Uterus (tissue), 3 donors: ENCODE measurements at regions not wholly inside any gene's neighbourhood (a gene's known extent, or its start where the extent isn't known, plus 50 kb on each side); places are given as distances from the start of the nearest gene placed in this dataset.

Experiments
- DNase-seq, 2 donors: peaks; one replicate each; pipeline ENCODE4 v3.0.0-alpha.2; 2019 to 2020
- H3K27ac ChIP-seq, 2 donors: fragments of 200-600 bp; sonication (generic); 1 replicate in 1 of 2; 2 replicates in 1 of 2; pipeline ENCODE4 v1.5.1; 2016 to 2018
- H3K27me3 ChIP-seq, 2 donors: fragments of 200-600 bp; sonication (generic); one replicate each; pipeline ENCODE4 v1.5.1; 2018 to 2019; ENCODE audit warnings: control low read depth in 1 of 2
- H3K36me3 ChIP-seq, 2 donors: fragments of 200-600 bp; sonication (generic); one replicate each; pipeline ENCODE4 v1.5.1; 2019; ENCODE audit warnings: control low read depth in 1 of 2
- H3K4me1 ChIP-seq, 2 donors: fragments of 200-600 bp; sonication (generic); one replicate each; pipeline ENCODE4 v1.5.1; 2018 to 2019; ENCODE audit warnings: control low read depth in 1 of 2
- H3K4me3 ChIP-seq, 2 donors: fragments of 200-600 bp; sonication (generic); 1 replicate in 1 of 2; 2 replicates in 1 of 2; pipeline ENCODE4 v1.5.1; 2018 to 2019; ENCODE audit warnings: mild to moderate bottlenecking in 1 of 2
- H3K9me3 ChIP-seq, 2 donors: fragments of 200-600 bp; sonication (generic); one replicate each; pipeline ENCODE4 v1.5.1; 2019; ENCODE audit warnings: control low read depth in 1 of 2
- POLR2A ChIP-seq, 2 donors: fragments of 450-650 bp; IDR thresholded peaks; one replicate each; pipeline ENCODE4 v1.6.1; 2016; ENCODE audit warnings: antibody characterized with exemption in 2 of 2, mild to moderate bottlenecking in 1 of 2, moderate library complexity in 1 of 2
- intact Hi-C: fragments of 100-400 bp; cut with DNase I; formaldehyde crosslinking; loops from one replicate; pipeline ENCODE4 v1.15.1; 2023; ENCODE audit warnings: low total_unique reads
- TF ChIP-seq, protein P1 (sequence below), 4 experiments: fragments of 200-600 bp in 2 of 4; fragments of 450-650 bp in 2 of 4; sonication (generic) in 2 of 4; IDR thresholded peaks; one replicate each; pipeline ENCODE4 v1.5.1; 2016 to 2019; ENCODE audit warnings: antibody characterized with exemption in 4 of 4, mild to moderate bottlenecking in 2 of 4, moderate library complexity in 1 of 4
- donor health status: DM: yes; HTN: yes; CAD: no.

DNA sequence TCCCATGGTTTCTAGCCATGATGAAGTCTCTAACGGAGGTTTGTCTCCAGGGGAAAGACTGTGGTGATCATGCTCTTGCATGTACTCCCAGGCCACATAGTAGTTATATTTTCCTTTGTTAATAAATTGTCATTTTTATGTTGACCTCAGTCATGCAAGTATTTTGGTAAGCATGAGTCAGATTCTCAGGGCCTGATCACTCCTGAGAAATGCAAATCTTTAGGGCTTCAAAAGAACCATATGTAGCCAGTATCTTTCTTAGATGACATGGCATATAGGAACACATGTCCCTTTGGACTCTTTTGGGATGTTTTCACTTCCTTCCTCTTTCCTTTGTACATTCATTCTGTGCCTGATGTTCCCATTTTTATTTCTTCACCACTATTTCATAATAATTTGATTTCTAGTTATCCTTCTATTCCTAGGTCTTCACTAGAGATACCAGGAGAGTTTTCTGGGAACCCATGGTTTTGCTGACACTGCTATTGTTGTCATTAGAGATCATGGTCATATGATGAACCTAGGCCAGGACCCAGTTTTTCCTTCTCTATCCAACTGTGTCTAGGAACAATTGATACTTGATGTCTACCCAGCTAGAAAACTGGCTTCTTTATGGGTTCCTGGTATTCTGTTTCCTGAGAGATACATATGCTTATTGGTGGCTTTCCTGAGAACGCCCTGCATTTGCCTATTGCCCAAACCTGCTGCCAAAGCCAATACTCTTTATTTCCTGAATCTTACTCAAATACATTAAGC lies 248.1 kb upstream of the NREP start:
- intact Hi-C loops = no loop called here
- H3K4me3 ChIP-seq = no peak overlapping the region
- no peak overlapping the region for H3K27ac ChIP-seq
- H3K36me3 ChIP-seq = no peaks in the 10 kb centered on the region
- no peaks in the 10 kb centered on the region for H3K9me3 ChIP-seq
- H3K4me1 ChIP-seq = no peaks in the 10 kb centered on the region
- no peak for TF ChIP-seq POLR2A (IDR thresholded peaks at IDR 0.05)
- TF ChIP-seq, protein P1, sequence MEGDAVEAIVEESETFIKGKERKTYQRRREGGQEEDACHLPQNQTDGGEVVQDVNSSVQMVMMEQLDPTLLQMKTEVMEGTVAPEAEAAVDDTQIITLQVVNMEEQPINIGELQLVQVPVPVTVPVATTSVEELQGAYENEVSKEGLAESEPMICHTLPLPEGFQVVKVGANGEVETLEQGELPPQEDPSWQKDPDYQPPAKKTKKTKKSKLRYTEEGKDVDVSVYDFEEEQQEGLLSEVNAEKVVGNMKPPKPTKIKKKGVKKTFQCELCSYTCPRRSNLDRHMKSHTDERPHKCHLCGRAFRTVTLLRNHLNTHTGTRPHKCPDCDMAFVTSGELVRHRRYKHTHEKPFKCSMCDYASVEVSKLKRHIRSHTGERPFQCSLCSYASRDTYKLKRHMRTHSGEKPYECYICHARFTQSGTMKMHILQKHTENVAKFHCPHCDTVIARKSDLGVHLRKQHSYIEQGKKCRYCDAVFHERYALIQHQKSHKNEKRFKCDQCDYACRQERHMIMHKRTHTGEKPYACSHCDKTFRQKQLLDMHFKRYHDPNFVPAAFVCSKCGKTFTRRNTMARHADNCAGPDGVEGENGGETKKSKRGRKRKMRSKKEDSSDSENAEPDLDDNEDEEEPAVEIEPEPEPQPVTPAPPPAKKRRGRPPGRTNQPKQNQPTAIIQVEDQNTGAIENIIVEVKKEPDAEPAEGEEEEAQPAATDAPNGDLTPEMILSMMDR (IDR thresholded peaks at IDR 0.05) = no peak
- no peak for DNase-seq
- no peaks in the 10 kb centered on the region for H3K27me3 ChIP-seq

DNA sequence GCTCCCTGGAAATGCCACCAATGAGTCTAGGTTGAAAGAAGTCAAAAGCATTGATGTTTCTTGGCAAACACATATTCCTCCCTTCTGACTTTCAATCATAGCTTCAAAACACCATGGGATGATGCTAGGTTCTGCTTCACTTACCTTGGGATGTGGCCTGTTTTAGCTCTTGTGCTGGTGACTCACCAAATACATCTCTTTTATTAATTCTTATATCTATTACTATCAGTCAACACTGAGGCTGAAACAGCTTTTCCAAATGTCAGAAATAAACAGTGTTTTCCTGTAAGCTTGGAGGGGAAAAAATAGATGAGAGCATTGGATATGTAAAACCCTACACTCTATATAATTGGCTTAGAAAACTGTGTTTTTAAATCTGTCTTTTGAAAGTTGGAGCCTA lies 245.4 kb upstream of the NREP start:
- intact Hi-C loops = no loop called here
- TF ChIP-seq, protein P1 (IDR thresholded peaks at IDR 0.05) = no peak
- no peak for TF ChIP-seq POLR2A (IDR thresholded peaks at IDR 0.05)
- DNase-seq = no peak
- no peak overlapping the region for H3K4me3 ChIP-seq
- no peak overlapping the region for H3K27ac ChIP-seq
- H3K27me3 ChIP-seq = no peaks in the 10 kb centered on the region
- no peaks in the 10 kb centered on the region for H3K9me3 ChIP-seq
- H3K36me3 ChIP-seq = no peaks in the 10 kb centered on the region
- H3K4me1 ChIP-seq = no peaks in the 10 kb centered on the region

DNA sequence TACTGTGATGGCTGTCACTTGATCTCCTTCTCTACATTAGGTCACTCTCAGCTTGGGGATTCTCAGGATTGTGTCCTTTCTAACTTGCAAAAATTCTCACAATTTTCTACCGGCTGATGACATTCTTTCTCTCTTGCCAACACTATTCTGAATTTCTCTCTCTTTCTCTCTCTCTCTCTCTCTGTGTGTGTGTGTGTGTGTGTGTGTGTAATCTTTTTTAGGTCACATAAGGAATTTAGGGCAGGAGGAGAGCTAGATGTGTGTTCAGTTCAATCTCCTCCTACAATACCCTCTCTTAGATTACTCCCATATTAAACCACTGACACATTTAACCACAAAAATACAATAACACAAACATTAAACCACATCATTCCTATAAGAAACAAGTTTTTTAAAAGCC lies 242.3 kb upstream of the NREP start:
- TF ChIP-seq, protein P1 (IDR thresholded peaks at IDR 0.05) = no peak
- no peak for TF ChIP-seq POLR2A (IDR thresholded peaks at IDR 0.05)
- no peak overlapping the region for H3K4me3 ChIP-seq
- intact Hi-C loops = no loop called here

DNA sequence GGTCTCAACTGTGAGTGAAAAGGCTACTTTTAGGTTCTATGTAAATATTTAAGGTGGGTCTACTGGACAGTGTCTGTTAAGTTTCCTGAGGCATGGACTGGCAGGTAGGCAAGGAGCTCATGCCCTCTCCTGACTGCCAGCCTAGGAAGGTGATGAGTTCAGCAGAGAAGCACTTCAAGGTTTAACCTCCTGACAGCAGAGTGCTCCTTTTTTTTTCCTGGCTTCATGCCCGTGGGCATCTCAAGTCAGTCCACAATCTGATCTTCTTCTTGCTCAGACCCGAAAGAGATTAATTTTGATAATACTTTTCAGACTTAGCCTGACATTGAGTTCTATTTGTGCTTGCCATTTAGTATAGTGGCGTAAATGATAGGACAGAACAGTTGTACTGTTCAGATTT lies 241.9 kb upstream of the NREP start:
- TF ChIP-seq, protein P1 (IDR thresholded peaks at IDR 0.05) = no peak
- no peak for TF ChIP-seq POLR2A (IDR thresholded peaks at IDR 0.05)

More for the DNA sequence above, 242.3 kb upstream of the NREP start:
- H3K27me3 ChIP-seq = no peaks in the 10 kb centered on the region
- no peak overlapping the region for H3K27ac ChIP-seq
- H3K4me1 ChIP-seq = no peaks in the 10 kb centered on the region
- H3K9me3 ChIP-seq = no peaks in the 10 kb centered on the region
- no peaks in the 10 kb centered on the region for H3K36me3 ChIP-seq
- DNase-seq = no peak

DNA sequence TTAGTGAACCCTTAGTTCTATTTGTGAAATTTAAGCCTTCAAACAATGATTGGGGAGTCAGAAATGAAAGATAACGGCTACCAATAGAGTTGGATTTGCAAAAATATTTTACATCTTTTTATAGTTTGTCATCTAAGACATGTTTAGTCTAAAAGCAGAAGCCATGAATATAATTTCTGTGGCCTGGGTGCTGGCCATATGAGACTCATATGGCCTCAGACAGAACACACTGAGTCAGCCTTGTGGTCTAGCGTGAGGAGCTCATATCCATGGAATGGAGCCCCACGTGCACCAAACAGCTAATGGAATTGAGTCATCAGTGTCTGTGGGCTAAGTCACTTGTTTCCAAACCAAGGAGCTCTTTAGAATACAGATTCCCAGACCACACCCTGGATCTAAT lies 240.7 kb upstream of the NREP start:
- peak in 1 of 2 donors; percentile 16 for DNase-seq
- intact Hi-C loops = no loop called here

More for the DNA sequence above, 241.9 kb upstream of the NREP start:
- no peak overlapping the region for H3K4me3 ChIP-seq
- DNase-seq = no peak
- H3K27ac ChIP-seq = no peak overlapping the region
- no peaks in the 10 kb centered on the region for H3K9me3 ChIP-seq
- intact Hi-C loops = no loop called here
- no peaks in the 10 kb centered on the region for H3K4me1 ChIP-seq
- no peaks in the 10 kb centered on the region for H3K27me3 ChIP-seq
- H3K36me3 ChIP-seq = no peaks in the 10 kb centered on the region

More for the DNA sequence above, 240.7 kb upstream of the NREP start:
- H3K9me3 ChIP-seq = no peaks in the 10 kb centered on the region
- TF ChIP-seq, protein P1 (IDR thresholded peaks at IDR 0.05) = no peak
- TF ChIP-seq POLR2A (IDR thresholded peaks at IDR 0.05) = no peak
- H3K4me3 ChIP-seq = no peak overlapping the region
- no peaks in the 10 kb centered on the region for H3K27me3 ChIP-seq
- H3K36me3 ChIP-seq = no peaks in the 10 kb centered on the region
- no peak overlapping the region for H3K27ac ChIP-seq
- no peaks in the 10 kb centered on the region for H3K4me1 ChIP-seq
